NB4 (cell line): ENCODE measurements at regions not wholly inside any gene's neighbourhood (a gene's known extent, or its start where the extent isn't known, plus 50 kb on each side); places are given as distances from the start of the nearest gene placed in this dataset.

Source experiments
- CTCF ChIP-seq: IDR thresholded peaks from one replicate; pipeline ENCODE4 v1.5.1; 2012; ENCODE audit warnings: low read depth, low read length
- MYC ChIP-seq: IDR thresholded peaks from 2 replicates; pipeline ENCODE4 v1.6.1; 2011; ENCODE audit warnings: low read depth, low read length
- POLR2A ChIP-seq: IDR thresholded peaks from 2 replicates; pipeline ENCODE4 v1.6.1; 2011; ENCODE audit warnings: mild to moderate bottlenecking; ENCODE audit not compliant: insufficient read length; ENCODE audit errors: extremely low read depth

GRCh38 chr4:57911203-57911602 is 801.0 kb upstream of the IGFBP7 start:
- TF ChIP-seq POLR2A: no peak
- TF ChIP-seq CTCF: no peak
- TF ChIP-seq MYC: no peak
